GM21515 (cell line): ENCODE measurements at regions not wholly inside any gene's neighbourhood (a gene's known extent, or its start where the extent isn't known, plus 50 kb on each side); places are given as distances from the start of the nearest gene placed in this dataset.

Source experiments
- ATAC-seq: cut with Tn5 transposase; IDR thresholded peaks from one replicate; pipeline ENCODE4 v1.9.1; 2021; ENCODE audit not compliant: unreplicated experiment

DNA sequence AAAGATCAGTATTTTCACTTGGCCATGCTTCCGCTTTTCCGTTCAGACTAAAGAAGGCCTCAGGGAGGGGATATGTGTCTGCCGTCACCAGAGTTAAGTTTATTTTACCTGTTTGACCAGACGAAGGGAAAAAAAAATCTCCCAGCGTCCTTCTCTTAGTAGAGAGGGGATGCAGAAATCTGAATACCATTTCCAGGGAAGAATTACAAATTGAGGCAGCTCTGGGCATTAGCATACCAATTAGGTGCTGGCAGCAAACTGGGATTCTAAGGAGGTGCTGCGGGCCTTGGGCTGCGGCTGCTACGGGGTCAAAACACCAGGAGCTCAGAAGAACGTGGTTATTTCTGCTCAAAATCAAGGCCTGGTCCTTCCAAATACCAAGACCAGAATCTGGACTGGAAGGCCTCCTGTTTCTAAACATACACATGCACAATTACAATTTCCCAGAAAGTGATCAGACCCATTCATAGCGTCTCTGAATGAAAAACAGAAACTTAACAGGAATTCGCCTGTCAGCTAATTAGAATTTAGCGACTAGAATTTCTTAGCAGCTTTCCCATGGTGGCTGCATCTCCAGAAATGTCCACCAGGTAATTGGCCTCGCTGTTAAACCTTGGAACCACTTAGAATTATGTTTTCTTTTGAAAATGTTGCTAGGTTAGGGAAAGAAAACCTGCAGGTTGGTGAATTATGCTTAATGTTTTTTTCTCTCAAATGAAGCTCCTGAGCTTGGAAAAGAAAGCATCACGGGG, 617.0 kb downstream of the VRK1 start:
- no peak for ATAC-seq

DNA sequence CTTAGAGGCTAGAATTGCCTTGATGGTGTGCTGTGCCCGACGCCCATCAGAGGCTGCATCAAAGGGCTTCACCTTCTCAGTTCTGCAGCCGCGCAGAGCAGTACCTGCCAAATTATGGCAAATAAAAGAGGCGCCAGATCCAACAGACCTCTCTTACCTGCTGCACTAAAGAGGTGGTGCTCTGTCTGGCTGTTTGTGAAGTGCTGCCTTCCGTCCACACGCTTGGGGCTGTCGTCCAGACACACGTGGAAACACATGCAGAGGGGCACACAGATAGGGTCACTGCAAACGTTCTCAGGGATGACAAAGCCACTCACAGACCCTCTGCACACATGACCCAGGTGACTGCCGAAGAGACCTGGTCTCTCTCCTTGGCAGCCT, 617.5 kb downstream of the VRK1 start:
- ATAC-seq: no peak

DNA sequence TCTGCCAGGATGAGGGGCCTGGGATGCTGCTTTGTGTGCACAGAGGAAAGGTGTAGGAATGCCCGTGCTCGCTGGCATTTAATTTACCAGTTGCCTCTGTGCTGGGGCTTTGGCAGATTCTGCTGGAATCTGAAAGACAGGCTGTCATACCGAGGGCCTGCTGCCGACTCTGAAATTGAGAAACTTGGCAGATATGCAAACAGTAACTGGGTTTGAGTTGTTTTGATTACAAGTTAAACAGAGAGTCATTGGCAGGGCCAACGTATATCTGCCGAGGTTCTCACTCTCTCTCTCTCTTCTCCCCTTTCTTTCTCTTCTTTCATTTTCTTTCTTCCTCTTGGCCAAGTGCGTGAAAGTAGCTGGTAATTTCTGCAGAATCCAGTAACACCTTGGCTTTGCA, 618.7 kb downstream of the VRK1 start:
- no peak for ATAC-seq

- no peak for ATAC-seq
These were observed 619.4 kb downstream of the VRK1 start for GRCh38 chr14:97416550-97416949.

- no peak for ATAC-seq
These were observed 620.1 kb downstream of the VRK1 start for GRCh38 chr14:97417331-97417730.

- ATAC-seq: no peak
These were observed 623.0 kb downstream of the VRK1 start for GRCh38 chr14:97420211-97420610.

DNA sequence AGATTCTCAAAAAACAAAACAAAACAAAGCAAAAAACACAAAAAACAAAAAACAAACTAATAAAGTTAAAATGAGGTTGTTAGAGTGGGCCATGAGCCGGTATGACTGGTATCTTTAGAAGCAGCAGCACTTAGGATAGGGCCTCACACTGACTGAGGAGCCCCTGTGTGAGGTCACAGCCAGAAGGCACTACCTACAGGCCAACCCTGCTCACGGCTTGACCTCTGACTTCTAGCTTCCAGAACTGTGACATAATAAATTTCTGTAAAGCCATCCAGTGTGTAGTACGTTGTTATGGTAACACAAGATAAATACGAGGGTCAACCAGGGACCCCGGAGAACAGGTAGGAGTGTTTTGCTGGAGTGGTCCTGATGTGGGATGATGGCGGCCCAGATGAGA, 629.6 kb downstream of the VRK1 start:
- no peak for ATAC-seq

DNA sequence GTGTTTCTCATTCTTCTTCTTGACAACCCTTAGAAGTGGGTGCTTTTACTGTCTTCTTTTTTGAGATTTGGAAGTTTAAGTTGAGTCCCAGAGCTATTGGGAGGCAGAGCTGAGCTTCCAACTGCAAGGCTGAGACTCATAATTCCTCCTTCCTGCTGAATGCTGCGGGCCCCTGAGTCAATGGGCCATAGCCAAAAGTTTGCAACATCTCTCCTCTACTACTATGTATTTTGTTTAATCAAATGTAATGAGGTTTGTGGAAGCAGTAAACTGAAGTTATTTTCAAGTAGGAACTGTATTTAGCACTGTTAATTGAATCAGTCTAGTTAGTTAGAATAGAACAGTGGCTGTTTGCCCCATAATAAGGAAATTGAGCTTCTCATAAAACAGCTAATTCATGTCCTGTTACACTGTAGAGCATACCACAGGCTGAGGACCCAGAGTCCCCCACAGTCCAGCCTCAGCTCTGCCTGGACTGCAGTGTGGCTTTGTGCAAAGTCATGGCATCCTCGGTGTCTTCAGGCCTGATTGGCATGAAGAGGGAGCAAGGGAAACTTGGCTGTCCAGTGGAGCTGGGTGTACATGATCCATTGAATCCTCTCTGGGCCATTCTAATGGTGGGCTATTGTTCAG, 631.7 kb downstream of the VRK1 start:
- ATAC-seq: no peak

DNA sequence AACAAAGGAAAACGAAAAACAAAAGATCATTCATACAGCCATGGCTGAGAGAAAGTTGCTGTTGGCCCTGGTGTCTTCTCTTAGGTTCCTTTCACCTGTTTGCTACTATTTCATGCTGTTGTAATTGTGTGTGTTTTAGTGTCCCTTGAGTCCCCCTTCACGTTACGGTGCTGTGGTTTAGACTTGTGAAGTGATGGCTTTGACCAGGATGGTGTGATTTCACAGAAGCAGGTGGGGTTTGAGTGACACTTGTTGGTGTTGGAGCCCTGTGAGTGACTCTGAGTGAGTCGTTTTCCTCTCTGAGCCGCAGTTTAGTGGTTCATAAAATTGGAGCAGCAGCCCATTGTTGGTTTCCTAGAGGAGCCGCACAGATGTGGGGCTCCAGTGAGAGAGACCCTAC, 635.4 kb downstream of the VRK1 start:
- no peak for ATAC-seq

DNA sequence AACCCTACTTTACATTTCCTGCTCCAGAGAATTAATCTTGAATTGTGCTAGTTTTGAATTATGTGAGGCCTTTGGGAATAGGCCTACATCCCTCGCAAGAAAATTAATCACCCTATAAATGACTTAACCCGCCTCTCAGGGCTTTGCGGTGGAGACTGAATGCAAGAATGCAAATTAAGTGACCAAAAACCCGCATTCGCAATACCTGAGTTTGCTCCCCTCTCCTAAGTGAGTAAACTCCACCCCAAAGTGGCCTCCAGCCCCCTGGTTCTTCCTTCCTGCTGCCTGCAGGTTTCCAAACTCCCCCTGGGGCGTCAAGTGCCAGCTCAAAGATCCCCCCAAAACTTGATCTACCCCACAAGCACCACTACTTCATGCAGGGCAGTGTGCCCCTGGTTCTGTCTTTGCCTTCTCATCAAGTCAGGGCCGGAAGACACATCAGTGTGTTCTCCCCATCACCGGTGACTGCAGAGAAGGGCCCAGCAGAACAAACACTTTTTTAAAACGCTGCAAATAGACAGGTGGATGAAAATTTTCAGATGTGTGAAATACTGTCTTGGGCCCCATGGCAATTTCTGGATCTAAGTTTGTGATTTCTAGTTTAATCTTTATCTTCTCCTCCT, 644.7 kb downstream of the VRK1 start:
- ATAC-seq: no peak

DNA sequence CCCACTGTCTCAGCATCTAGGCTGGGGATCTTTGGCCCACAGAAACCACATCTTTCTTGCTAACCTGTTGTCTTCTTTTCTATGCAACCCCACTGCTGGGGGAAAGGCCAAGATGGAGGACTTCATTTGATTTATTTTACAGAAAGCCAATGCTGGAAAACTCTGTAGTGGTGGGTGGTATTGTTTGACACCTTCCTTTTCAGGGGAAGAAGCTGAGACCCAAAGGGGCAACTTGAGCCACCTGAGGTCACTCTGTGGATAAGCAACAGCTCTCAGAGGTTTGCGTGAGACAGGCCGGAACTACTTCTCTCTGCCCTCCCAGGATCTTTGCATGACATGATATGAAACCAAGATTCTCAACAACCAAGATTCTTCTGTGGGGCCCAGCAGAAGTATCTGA, 645.2 kb downstream of the VRK1 start:
- ATAC-seq: no peak

DNA sequence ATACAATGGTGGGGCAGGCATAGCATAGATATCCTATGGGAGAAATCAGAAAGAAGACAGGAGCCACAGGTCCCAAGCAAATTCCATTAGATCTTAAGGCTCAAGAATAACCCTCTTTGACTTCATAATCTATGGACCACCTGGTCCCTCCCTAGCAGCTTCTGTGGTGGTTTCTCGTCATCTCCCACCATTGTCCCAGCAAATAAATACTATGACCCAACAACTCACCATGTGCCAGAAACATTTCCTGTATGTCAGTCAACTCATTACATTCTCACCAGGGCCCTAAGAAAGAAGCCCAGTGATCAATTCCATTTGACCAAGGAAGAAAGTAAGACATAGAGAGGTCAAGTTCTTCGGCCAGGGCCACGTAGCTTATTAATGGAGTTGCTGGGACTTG, 646.2 kb downstream of the VRK1 start:
- ATAC-seq: no peak

DNA sequence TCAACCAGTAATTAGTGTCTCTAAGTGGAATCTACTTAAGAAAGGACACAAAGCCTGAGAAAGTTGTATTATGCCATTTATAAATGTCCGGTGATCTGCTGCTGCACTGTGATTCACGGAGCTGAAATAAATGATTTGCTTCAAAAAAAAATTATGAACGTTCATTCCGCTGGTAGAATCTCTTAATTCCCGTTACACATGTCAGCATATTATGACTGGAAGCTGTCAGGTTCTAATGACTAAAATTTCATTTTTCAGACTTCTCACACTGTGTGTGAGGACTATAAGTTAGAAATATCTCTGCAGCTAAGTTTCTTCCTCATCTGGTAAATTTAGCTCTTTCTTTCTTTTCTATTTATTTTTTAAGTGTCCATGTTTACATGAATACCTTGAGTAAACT, 647.1 kb downstream of the VRK1 start:
- no peak for ATAC-seq

DNA sequence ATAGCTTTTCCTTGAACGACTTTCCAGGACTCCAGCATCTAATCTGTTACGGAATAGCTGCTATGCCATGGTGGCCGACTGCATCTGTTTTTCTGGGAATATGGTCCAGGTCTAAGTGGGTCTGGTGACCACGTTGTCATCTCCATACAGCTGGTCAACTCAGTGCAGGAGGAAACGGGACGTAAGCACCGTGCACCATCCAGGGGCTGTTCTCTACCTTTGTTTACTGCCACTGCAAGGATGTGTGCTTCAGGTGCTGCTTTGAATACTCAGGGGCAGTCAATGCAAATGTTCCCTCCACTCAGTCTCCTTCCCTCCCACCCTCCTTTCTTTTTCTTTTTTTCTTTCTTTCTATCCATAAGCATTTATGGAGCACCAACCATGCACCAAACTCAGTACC, 648.2 kb downstream of the VRK1 start:
- ATAC-seq: no peak

DNA sequence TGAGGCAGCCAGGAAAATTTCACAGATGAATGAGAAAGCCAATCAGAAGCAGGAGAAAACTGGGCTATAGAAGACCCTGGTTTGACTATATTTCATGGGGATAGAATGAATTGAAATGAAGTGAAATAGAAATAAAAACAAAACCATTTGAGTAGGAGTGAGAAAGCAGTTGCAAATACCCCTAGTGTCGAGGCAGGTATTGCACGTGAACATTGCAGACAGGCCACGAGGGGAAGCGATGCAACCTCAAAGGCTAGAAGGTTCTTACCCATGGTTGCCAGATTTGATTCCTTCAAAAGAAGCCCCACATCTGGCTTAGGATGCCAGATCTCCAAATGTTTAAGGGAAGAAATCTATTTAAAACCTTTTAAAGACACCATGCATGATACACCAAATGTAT, 648.9 kb downstream of the VRK1 start:
- ATAC-seq: no peak

- ATAC-seq: no peak
These were observed 655.1 kb downstream of the VRK1 start for GRCh38 chr14:97452314-97452713.

DNA sequence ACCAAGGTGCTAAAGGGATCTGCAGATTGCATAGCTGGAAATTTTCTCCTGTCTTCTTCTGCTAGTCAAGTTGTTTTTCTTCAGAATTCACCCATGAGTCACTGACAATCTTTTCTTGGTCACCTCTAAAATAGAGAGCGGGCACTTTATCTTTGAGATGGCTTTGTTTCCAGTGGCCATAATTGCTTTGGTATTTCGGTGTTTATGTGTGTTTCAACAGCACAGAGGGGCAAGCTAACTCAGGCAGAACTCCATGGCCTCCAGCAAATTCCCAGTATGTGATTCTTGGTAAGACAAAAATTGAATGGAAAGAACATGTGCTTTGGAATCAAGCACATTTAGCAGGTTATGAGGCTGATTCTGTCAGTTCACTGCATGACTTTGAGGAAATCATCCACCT, 656.8 kb downstream of the VRK1 start:
- ATAC-seq: no peak

DNA sequence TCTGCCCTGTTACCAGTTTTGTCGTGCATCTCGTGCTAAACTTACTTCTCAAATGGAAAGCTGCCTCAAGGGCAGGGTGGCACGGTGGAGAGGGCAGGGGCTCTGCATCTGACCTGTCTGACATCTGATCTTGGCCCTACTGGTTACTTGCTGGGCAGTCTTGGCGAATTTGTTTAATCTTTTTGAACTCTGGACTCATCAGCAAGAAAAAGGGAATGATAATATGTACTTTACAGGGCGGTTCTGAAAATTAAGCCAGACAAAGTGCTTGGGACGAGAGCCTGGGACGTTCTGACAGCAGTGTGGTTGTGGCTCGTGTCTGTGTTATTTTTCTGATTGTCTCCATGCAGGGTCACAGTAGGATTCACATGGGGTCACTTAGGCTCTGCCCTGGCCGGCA, 659.3 kb downstream of the VRK1 start:
- no peak for ATAC-seq

GRCh38 chr14:97456958-97457357, 659.8 kb downstream of the VRK1 start:
- ATAC-seq: no peak

DNA sequence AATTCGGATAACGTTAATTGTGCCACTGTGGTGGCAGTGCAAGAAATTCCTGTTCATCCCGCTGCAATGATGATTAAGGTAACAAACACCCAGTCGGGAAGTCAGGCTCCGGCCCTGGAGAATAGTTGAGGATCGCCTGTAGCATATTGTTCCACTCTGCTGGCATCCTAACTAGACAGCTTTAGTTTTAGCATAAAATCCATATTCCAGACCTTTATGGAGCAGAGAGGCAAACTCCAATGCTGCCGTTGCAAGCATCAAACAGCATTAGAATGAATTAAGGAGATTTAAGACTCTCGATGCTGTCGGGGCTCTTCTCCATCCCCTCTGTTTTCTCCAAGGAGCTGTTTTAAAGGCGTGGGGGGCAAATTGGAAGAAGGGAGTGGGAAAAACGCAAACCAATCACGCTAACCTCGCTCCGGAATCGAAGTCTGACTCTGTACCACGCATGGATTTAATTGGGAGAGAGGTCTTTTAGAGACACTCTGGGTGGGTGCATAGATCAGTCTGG, 660.4 kb downstream of the VRK1 start:
- ATAC-seq: no peak

GRCh38 chr14:97458255-97458654, 661.1 kb downstream of the VRK1 start:
- ATAC-seq: no peak
